BJ (cell line): ENCODE measurements at regions not wholly inside any gene's neighbourhood (a gene's known extent, or its start where the extent isn't known, plus 50 kb on each side); places are given as distances from the start of the nearest gene placed in this dataset.

ENCODE experiments used
- CTCF ChIA-PET: fragments of 350-600 bp; formaldehyde crosslinking; extraction: SDS; loops from one replicate; lab custom pipeline; 2021; ENCODE audit warnings: antibody characterized with exemption, inconsistent platforms; lab: Yijun Ruan, JAX
- POLR2A ChIA-PET: fragments of 300-600 bp; sonication (Branson Sonifier 250); formaldehyde crosslinking; extraction: SDS; loops from one replicate; lab custom pipeline; 2021; ENCODE audit warnings: antibody characterized with exemption; lab: Charles Lee
- DNase-seq: peaks from one replicate; pipeline ENCODE4 v3.0.0-alpha.2; 2011; ENCODE audit warnings: low read depth
- H3K27me3 ChIP-seq: 2 replicates; pipeline ENCODE4 v1.6.0; 2011; ENCODE audit warnings: low read length; ENCODE audit not compliant: control insufficient read depth, insufficient read depth
- H3K36me3 ChIP-seq: 2 replicates; pipeline ENCODE4 v1.5.1; 2011; ENCODE audit warnings: low read length; ENCODE audit not compliant: control insufficient read depth, insufficient read depth
- H3K4me3 ChIP-seq: 2 replicates; pipeline ENCODE4 v1.5.1; 2011; ENCODE audit warnings: low read depth, mild to moderate bottlenecking, control low read depth, low read length
- CTCF ChIP-seq: IDR thresholded peaks from 2 replicates; pipeline ENCODE4 v1.5.1; 2011; ENCODE audit warnings: low read depth, mild to moderate bottlenecking, control low read depth, inconsistent platforms, low read length, moderate library complexity; ENCODE audit not compliant: insufficient read depth

GRCh38 chr18:38305961-38306360, 740.4 kb upstream of the CELF4 start:
- no peaks in the 10 kb centered on the region for H3K36me3 ChIP-seq
- POLR2A ChIA-PET = no interaction called here
- H3K4me3 ChIP-seq = no peak overlapping the region
- no peaks in the 10 kb centered on the region for H3K27me3 ChIP-seq
- no peak for DNase-seq
- CTCF ChIA-PET = no interaction called here
- no peak for TF ChIP-seq CTCF

DNA sequence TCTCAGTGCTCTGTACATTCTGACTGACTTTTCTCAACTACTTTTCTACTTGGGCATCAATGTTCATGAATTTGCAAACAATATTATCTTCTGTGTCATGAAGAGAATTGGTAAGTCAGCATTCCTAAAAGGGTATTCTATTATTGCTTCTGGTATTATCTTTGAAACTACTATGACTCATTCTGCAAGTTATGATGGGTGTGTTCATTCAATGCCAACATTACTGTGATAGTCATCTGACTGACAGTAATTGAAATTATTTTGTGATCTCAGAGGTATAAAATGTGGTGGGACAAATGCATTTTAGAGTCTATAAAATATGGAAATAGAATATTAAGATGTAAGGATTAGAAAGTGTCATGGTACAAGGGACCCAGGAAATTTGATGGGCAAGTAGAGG, 736.0 kb upstream of the CELF4 start:
- ChIA-PET POLR2A (no interaction called here), CTCF (no interaction called here)
- Histone ChIP-seq H3K27me3 (no peaks in the 10 kb centered on the region), H3K36me3 (no peaks in the 10 kb centered on the region), H3K4me3 (no peak overlapping the region)
- TF ChIP-seq CTCF = no peak
- DNase-seq = no peak

GRCh38 chr18:38297910-38298309, 732.3 kb upstream of the CELF4 start:
- POLR2A ChIA-PET = no interaction called here
- Histone ChIP-seq H3K36me3 (no peaks in the 10 kb centered on the region), H3K27me3 (no peaks in the 10 kb centered on the region), H3K4me3 (no peak overlapping the region)
- CTCF ChIA-PET = no interaction called here
- no peak for DNase-seq
- no peak for TF ChIP-seq CTCF

- POLR2A ChIA-PET = no interaction called here
- TF ChIP-seq CTCF = no peak
- no peak for DNase-seq
- Histone ChIP-seq H3K27me3 (no peaks in the 10 kb centered on the region), H3K36me3 (no peaks in the 10 kb centered on the region), H3K4me3 (no peak overlapping the region)
- CTCF ChIA-PET = no interaction called here
Measured at GRCh38 chr18:38290229-38290628, 724.6 kb upstream of the CELF4 start.

- Histone ChIP-seq H3K36me3 (no peaks in the 10 kb centered on the region), H3K27me3 (no peaks in the 10 kb centered on the region), H3K4me3 (no peak overlapping the region)
- CTCF ChIA-PET = no interaction called here
- no peak for DNase-seq
- TF ChIP-seq CTCF = no peak
- POLR2A ChIA-PET = no interaction called here
Measured at GRCh38 chr18:38284972-38285371, 719.4 kb upstream of the CELF4 start.
